ENCODE measurements at regions not wholly inside any gene's neighbourhood (a gene's known extent, or its start where the extent isn't known, plus 50 kb on each side); places are given as distances from the start of the nearest gene placed in this dataset.

DNA sequence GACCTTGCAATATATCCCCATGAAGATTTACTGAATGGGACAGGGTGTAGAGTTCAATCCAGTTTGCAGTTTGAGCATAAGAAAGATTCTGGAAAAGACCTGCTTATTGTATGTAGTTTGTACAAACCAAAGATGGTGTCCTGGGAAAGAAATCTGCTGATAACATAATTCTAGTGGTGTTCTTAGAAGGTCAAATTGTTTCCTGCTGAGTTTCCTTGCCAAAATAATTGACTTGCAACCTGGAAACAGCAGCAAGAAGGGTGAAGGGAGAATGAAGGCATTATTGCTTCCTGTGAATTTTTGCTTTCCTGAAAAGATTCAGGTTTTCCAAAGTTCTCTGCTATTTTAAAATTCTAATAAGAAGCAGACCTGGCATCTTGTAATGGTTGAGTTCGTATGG, 222.9 kb downstream of the KIF20B start:
- no peaks in the 10 kb centered on the region for H3K4me1 Mint-ChIP-seq
- TF ChIP-seq, protein P1, sequence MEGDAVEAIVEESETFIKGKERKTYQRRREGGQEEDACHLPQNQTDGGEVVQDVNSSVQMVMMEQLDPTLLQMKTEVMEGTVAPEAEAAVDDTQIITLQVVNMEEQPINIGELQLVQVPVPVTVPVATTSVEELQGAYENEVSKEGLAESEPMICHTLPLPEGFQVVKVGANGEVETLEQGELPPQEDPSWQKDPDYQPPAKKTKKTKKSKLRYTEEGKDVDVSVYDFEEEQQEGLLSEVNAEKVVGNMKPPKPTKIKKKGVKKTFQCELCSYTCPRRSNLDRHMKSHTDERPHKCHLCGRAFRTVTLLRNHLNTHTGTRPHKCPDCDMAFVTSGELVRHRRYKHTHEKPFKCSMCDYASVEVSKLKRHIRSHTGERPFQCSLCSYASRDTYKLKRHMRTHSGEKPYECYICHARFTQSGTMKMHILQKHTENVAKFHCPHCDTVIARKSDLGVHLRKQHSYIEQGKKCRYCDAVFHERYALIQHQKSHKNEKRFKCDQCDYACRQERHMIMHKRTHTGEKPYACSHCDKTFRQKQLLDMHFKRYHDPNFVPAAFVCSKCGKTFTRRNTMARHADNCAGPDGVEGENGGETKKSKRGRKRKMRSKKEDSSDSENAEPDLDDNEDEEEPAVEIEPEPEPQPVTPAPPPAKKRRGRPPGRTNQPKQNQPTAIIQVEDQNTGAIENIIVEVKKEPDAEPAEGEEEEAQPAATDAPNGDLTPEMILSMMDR (conservative IDR thresholded peaks at IDR 0.05): no peak
- no peaks in the 10 kb centered on the region for H3K9me3 ChIP-seq (ENCODE audit: control insufficient read depth, low read length)
- H3K27me3 ChIP-seq (ENCODE audit: control insufficient read depth, insufficient read depth, low read length, poor library complexity, severe bottlenecking): no peaks in the 10 kb centered on the region
- no peak overlapping the region for H3K4me3 Mint-ChIP-seq
- no peaks in the 10 kb centered on the region for H3K4me1 ChIP-seq (ENCODE audit: control insufficient read depth, insufficient read depth, low read length)
- no peak overlapping the region for H3K9ac ChIP-seq (ENCODE audit: extremely low read depth, low read length, poor library complexity, severe bottlenecking)
- no peak for DNase-seq
- H3K36me3 Mint-ChIP-seq (ENCODE audit: low read depth): no peaks in the 10 kb centered on the region
- H3K4me3 ChIP-seq (ENCODE audit: low read length): no peak overlapping the region
- H3K27me3 Mint-ChIP-seq (ENCODE audit: insufficient read depth): no peaks in the 10 kb centered on the region
- no peaks in the 10 kb centered on the region for H3K36me3 ChIP-seq (ENCODE audit: control insufficient read depth, insufficient read depth, low read length)
- no peak overlapping the region for H3K27ac Mint-ChIP-seq
- H3K9me3 Mint-ChIP-seq: no peaks in the 10 kb centered on the region
- 96 to 100% methylated on average over 1 of the region's 1 CpG for WGBS, 2 experiments (ENCODE audit: insufficient coverage in 1 of 2, insufficient read length in 1 of 2)
- H3K27ac ChIP-seq (ENCODE audit: low read depth, low read length): no peak overlapping the region

DNA sequence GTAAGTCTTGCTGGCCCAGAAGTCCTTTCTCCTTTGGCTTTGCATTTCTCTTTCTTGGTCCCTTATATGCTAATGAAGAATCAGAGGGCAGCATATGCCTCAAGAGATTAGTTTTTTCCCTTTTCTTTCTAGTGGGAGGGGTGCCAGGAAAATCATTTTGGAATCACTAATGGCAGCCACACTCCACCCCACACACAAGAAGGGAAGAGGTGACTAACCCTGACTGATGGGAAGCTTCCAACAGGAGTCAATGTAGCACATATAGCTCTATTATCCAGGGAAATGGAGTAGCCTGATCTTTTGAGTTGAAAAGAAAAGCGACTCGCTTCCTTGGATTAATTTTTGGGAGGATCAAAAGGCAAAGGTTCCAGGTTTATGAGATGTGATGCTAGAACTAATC, 225.3 kb downstream of the KIF20B start:
- no peak overlapping the region for H3K9ac ChIP-seq (ENCODE audit: extremely low read depth, low read length, poor library complexity, severe bottlenecking)
- H3K27me3 ChIP-seq (ENCODE audit: control insufficient read depth, insufficient read depth, low read length, poor library complexity, severe bottlenecking): no peaks in the 10 kb centered on the region

DNA sequence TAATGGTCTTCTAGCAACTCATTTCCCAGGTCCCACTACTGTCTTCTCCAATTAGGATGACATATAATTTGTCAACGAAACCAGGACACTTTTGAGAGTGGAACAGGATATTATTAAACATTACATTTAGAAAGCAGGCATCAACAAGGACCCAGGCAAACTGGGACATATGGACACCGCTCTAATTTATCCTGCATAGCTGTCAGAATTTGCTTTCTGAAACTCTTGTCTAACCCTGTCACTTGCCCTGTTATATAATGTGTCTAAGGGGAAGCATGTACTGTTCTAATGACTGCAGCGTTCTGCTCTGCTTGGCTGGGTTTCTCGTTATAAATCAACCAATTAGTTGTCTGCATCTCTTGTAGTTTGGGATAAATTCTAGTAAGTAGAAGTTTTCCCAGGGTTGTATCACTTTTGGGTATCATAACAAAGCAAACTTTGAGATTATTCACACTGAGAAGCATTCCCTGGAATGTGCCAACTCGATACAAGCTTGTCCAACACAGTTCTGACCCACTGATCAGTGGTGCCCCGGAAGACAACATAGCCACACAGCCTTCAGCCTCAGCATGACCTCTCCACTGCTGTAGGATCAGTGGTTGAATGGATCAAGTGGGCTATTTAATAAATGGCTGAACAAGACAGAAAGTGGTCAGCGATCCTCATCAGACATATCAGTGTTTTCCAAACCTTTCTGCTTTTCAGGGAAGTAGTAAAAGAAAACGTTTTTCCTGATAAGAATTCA, 228.1 kb downstream of the KIF20B start:
- Mint-ChIP-seq H3K9me3 (peaks cover 4% of the 10 kb centered on the region), H3K27ac (no peak overlapping the region), H3K36me3 (ENCODE audit: low read depth) (no peaks in the 10 kb centered on the region), H3K27me3 (ENCODE audit: insufficient read depth) (no peaks in the 10 kb centered on the region), H3K4me1 (no peaks in the 10 kb centered on the region), H3K4me3 (no peak overlapping the region)
- Histone ChIP-seq H3K36me3 (ENCODE audit: control insufficient read depth, insufficient read depth, low read length) (no peaks in the 10 kb centered on the region), H3K27me3 (ENCODE audit: control insufficient read depth, insufficient read depth, low read length, poor library complexity, severe bottlenecking) (no peaks in the 10 kb centered on the region), H3K27ac (ENCODE audit: low read depth, low read length) (no peak overlapping the region), H3K4me3 (ENCODE audit: low read length) (no peak overlapping the region), H3K9ac (ENCODE audit: extremely low read depth, low read length, poor library complexity, severe bottlenecking) (no peak overlapping the region), H3K9me3 (ENCODE audit: control insufficient read depth, low read length) (no peaks in the 10 kb centered on the region), H3K4me1 (ENCODE audit: control insufficient read depth, insufficient read depth, low read length) (no peaks in the 10 kb centered on the region)
- WGBS, 2 experiments (ENCODE audit: insufficient coverage in 1 of 2, insufficient read length in 1 of 2): 90 to 95% methylated on average over 3 to 8 of the region's 8 CpGs
- TF ChIP-seq, protein P1 (conservative IDR thresholded peaks at IDR 0.05): no peak
- DNase-seq: no peak

More for the DNA sequence above, 225.3 kb downstream of the KIF20B start:
- WGBS, 2 experiments (ENCODE audit: insufficient coverage in 1 of 2, insufficient read length in 1 of 2): 93 to 100% methylated on average over 1 to 2 of the region's 2 CpGs
- Mint-ChIP-seq H3K4me3 (no peak overlapping the region), H3K27ac (no peak overlapping the region), H3K9me3 (peaks cover 4% of the 10 kb centered on the region), H3K36me3 (ENCODE audit: low read depth) (no peaks in the 10 kb centered on the region), H3K27me3 (ENCODE audit: insufficient read depth) (no peaks in the 10 kb centered on the region), H3K4me1 (no peaks in the 10 kb centered on the region)
- no peak overlapping the region for H3K4me3 ChIP-seq (ENCODE audit: low read length)
- TF ChIP-seq, protein P1 (conservative IDR thresholded peaks at IDR 0.05): no peak
- no peaks in the 10 kb centered on the region for H3K36me3 ChIP-seq (ENCODE audit: control insufficient read depth, insufficient read depth, low read length)
- no peak for DNase-seq
- no peaks in the 10 kb centered on the region for H3K4me1 ChIP-seq (ENCODE audit: control insufficient read depth, insufficient read depth, low read length)
- H3K27ac ChIP-seq (ENCODE audit: low read depth, low read length): no peak overlapping the region
- no peaks in the 10 kb centered on the region for H3K9me3 ChIP-seq (ENCODE audit: control insufficient read depth, low read length)
